Fibroblast of skin of left biceps (primary cell): ENCODE measurements at regions not wholly inside any gene's neighbourhood (a gene's known extent, or its start where the extent isn't known, plus 50 kb on each side); places are given as distances from the start of the nearest gene placed in this dataset.
"Not testable (repeated sequence)": the region's sequence is repeated elsewhere in the genome, so short reads cannot be mapped to it uniquely, and the experiment has no call there.

Experiments used
- DNase-seq, 2 experiments: peaks; one replicate each; pipeline ENCODE4 v3.0.0-alpha.2; 2013; ENCODE audit warnings: low read depth in 2 of 2

GRCh38 chr6:85966828-85967227 lies 324.1 kb upstream of the SYNCRIP start:
- no peak for DNase-seq

GRCh38 chr6:85961746-85962145 lies 319.1 kb upstream of the SYNCRIP start:
- no peak for DNase-seq

GRCh38 chr6:85961125-85961524 lies 318.4 kb upstream of the SYNCRIP start:
- no peak for DNase-seq

GRCh38 chr6:85948481-85948880 lies 305.8 kb upstream of the SYNCRIP start:
- DNase-seq = no peak

- DNase-seq = no peak
Measured at GRCh38 chr6:85945459-85946185, 302.9 kb upstream of the SYNCRIP start.

GRCh38 chr6:85944776-85945175 lies 302.1 kb upstream of the SYNCRIP start:
- DNase-seq = no peak

- DNase-seq = no peak
Measured at GRCh38 chr6:85942844-85943243, 300.2 kb upstream of the SYNCRIP start.

- DNase-seq = no peak
Measured at GRCh38 chr6:85936916-85937315, 294.2 kb upstream of the SYNCRIP start.

- no peak for DNase-seq
Measured at GRCh38 chr6:85923013-85923430, 280.3 kb upstream of the SYNCRIP start.

GRCh38 chr6:85920782-85921181 lies 278.1 kb upstream of the SYNCRIP start:
- DNase-seq = no peak

- DNase-seq = no peak
Measured at GRCh38 chr6:85917522-85917921, 274.8 kb upstream of the SYNCRIP start.

- DNase-seq = no peak
Measured at GRCh38 chr6:85913001-85913400, 270.3 kb upstream of the SYNCRIP start.

GRCh38 chr6:85912582-85912981 lies 269.9 kb upstream of the SYNCRIP start:
- no peak for DNase-seq

GRCh38 chr6:85911067-85911466 lies 268.4 kb upstream of the SYNCRIP start:
- DNase-seq = no peak

- not testable (repeated sequence) for DNase-seq
Measured at GRCh38 chr6:85908120-85908519, 265.4 kb upstream of the SYNCRIP start.

- no peak for DNase-seq
Measured at GRCh38 chr6:85892346-85892745, 249.7 kb upstream of the SYNCRIP start.

- DNase-seq = no peak
Measured at GRCh38 chr6:85887461-85887860, 244.8 kb upstream of the SYNCRIP start.

- no peak for DNase-seq
Measured at GRCh38 chr6:85868685-85869084, 226.0 kb upstream of the SYNCRIP start.

GRCh38 chr6:85867595-85867994 lies 224.9 kb upstream of the SYNCRIP start:
- no peak for DNase-seq

GRCh38 chr6:85866758-85867401 lies 224.2 kb upstream of the SYNCRIP start:
- DNase-seq = no peak

GRCh38 chr6:85866370-85866730 lies 223.7 kb upstream of the SYNCRIP start:
- DNase-seq = no peak

- DNase-seq = peak in 1 of 2 experiments; percentile 10
Measured at GRCh38 chr6:85865420-85866369, 223.0 kb upstream of the SYNCRIP start.
